Tibial nerve (tissue), 3 donors: ENCODE measurements at regions not wholly inside any gene's neighbourhood (a gene's known extent, or its start where the extent isn't known, plus 50 kb on each side); places are given as distances from the start of the nearest gene placed in this dataset.

Experiments
- POLR2A ChIP-seq, 2 donors: fragments of 450-650 bp; IDR thresholded peaks; one replicate each; pipeline ENCODE4 v1.6.1; 2017; ENCODE audit warnings: antibody characterized with exemption in 2 of 2, mild to moderate bottlenecking in 2 of 2, moderate library complexity in 2 of 2
- TF ChIP-seq, protein P1 (sequence below), 5 experiments: fragments of 200-600 bp in 3 of 5; fragments of 450-650 bp in 2 of 5; sonication (generic) in 3 of 5; IDR thresholded peaks; one replicate each; pipeline ENCODE4 v1.5.1; 2016 to 2019; ENCODE audit warnings: antibody characterized with exemption in 5 of 5, mild to moderate bottlenecking in 3 of 5, moderate library complexity in 2 of 5

DNA sequence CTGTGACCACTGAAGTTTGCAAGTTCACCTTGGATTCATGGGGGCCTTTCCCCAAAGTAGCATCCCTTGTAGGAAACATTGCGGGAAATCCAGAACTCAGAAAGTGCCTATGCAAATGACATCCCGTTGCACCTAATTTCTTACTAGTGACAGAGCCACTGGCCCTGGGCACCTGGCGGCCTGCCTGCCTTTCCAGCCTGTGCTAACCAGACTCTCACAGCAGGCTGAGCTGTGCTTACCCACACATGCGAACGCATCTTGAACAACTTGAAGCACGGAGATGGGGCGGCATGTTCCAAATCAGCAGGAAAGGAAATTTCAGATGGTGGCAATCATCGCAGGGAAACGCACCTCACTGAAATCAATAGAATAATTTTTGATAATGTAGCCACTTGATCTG, 405.8 kb downstream of the TMEM182 start:
- TF ChIP-seq, protein P1, sequence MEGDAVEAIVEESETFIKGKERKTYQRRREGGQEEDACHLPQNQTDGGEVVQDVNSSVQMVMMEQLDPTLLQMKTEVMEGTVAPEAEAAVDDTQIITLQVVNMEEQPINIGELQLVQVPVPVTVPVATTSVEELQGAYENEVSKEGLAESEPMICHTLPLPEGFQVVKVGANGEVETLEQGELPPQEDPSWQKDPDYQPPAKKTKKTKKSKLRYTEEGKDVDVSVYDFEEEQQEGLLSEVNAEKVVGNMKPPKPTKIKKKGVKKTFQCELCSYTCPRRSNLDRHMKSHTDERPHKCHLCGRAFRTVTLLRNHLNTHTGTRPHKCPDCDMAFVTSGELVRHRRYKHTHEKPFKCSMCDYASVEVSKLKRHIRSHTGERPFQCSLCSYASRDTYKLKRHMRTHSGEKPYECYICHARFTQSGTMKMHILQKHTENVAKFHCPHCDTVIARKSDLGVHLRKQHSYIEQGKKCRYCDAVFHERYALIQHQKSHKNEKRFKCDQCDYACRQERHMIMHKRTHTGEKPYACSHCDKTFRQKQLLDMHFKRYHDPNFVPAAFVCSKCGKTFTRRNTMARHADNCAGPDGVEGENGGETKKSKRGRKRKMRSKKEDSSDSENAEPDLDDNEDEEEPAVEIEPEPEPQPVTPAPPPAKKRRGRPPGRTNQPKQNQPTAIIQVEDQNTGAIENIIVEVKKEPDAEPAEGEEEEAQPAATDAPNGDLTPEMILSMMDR (IDR thresholded peaks at IDR 0.05) = no peak
- TF ChIP-seq POLR2A (IDR thresholded peaks at IDR 0.05) = no peak
